IMR-90 (cell line): ENCODE measurements at regions not wholly inside any gene's neighbourhood (a gene's known extent, or its start where the extent isn't known, plus 50 kb on each side); places are given as distances from the start of the nearest gene placed in this dataset.
"Not testable (repeated sequence)": the region's sequence is repeated elsewhere in the genome, so short reads cannot be mapped to it uniquely, and the experiment has no call there.

Source experiments
- POLR2A ChIP-seq: IDR thresholded peaks from 2 replicates; pipeline ENCODE4 v1.6.1; 2012; ENCODE audit warnings: mild to moderate bottlenecking, low read depth, low read length
- TF ChIP-seq, protein P1 (sequence below): conservative IDR thresholded peaks from 2 replicates; pipeline ENCODE4 v1.5.1; 2012; ENCODE audit warnings: mild to moderate bottlenecking, low read depth, low read length, improper control_type of control experiment
- TF ChIP-seq, protein P2 (sequence below): fragments of 150-350 bp; IDR thresholded peaks from 2 replicates; pipeline ENCODE4 v1.6.1; 2017; ENCODE audit warnings: mild to moderate bottlenecking, antibody characterized with exemption, low read length, low read depth

GRCh38 chr10:47680848-47681637 lies 82.3 kb downstream of the SYT15B start:
- TF ChIP-seq, protein P1, sequence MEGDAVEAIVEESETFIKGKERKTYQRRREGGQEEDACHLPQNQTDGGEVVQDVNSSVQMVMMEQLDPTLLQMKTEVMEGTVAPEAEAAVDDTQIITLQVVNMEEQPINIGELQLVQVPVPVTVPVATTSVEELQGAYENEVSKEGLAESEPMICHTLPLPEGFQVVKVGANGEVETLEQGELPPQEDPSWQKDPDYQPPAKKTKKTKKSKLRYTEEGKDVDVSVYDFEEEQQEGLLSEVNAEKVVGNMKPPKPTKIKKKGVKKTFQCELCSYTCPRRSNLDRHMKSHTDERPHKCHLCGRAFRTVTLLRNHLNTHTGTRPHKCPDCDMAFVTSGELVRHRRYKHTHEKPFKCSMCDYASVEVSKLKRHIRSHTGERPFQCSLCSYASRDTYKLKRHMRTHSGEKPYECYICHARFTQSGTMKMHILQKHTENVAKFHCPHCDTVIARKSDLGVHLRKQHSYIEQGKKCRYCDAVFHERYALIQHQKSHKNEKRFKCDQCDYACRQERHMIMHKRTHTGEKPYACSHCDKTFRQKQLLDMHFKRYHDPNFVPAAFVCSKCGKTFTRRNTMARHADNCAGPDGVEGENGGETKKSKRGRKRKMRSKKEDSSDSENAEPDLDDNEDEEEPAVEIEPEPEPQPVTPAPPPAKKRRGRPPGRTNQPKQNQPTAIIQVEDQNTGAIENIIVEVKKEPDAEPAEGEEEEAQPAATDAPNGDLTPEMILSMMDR = not testable (repeated sequence)
- TF ChIP-seq POLR2A = not testable (repeated sequence)
- TF ChIP-seq, protein P2, sequence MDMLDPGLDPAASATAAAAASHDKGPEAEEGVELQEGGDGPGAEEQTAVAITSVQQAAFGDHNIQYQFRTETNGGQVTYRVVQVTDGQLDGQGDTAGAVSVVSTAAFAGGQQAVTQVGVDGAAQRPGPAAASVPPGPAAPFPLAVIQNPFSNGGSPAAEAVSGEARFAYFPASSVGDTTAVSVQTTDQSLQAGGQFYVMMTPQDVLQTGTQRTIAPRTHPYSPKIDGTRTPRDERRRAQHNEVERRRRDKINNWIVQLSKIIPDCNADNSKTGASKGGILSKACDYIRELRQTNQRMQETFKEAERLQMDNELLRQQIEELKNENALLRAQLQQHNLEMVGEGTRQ = not testable (repeated sequence)
